ENCODE measurements at regions not wholly inside any gene's neighbourhood (a gene's known extent, or its start where the extent isn't known, plus 50 kb on each side); places are given as distances from the start of the nearest gene placed in this dataset.
"Not testable (repeated sequence)": the region's sequence is repeated elsewhere in the genome, so short reads cannot be mapped to it uniquely, and the experiment has no call there.

GRCh38 chr6:169101036-169101805 lies 152.4 kb downstream of the THBS2 start:
- Mint-ChIP-seq H3K4me1 (ENCODE audit: low read depth, unreplicated experiment) (no peaks in the 10 kb centered on the region), H3K36me3 (ENCODE audit: insufficient read depth, unreplicated experiment) (no peaks in the 10 kb centered on the region), H3K27me3 (ENCODE audit: insufficient read depth, unreplicated experiment) (no peaks in the 10 kb centered on the region), H3K4me3 (ENCODE audit: unreplicated experiment) (no peak overlapping the region), H3K27ac (ENCODE audit: unreplicated experiment) (no peak overlapping the region), H3K9me3 (ENCODE audit: unreplicated experiment) (no peaks in the 10 kb centered on the region)
- Histone ChIP-seq H3K9me3 (no peaks in the 10 kb centered on the region), H3K27me3 (replicated peaks; ENCODE audit: control insufficient read depth, insufficient read depth, low read length) (no peaks in the 10 kb centered on the region; the same call in 1 of the 2 replicates), H3K4me3 (ENCODE audit: low read depth, low read length) (no peak overlapping the region), H3K4me1 (no peaks in the 10 kb centered on the region), H3K36me3 (ENCODE audit: control insufficient read depth, insufficient read depth, low read length) (no peaks in the 10 kb centered on the region)
- POLR2A ChIA-PET, result no interaction called here
- CTCF ChIA-PET, result no interaction called here
- no peak for TF ChIP-seq CTCF (IDR thresholded peaks at IDR 0.05; ENCODE audit: insufficient read depth in 1 of 2, low read depth in 1 of 2, low read length in 1 of 2, severe bottlenecking in 1 of 2, unreplicated experiment in 1 of 2)
- BruUV-seq (replicated peaks), result no TSS peak
- no peak for DNase-seq
- intact Hi-C loops (cut with micrococcal nuclease; ENCODE audit: unreplicated experiment), result no loop called here

- TF ChIP-seq CTCF (IDR thresholded peaks at IDR 0.05; ENCODE audit: insufficient read depth in 1 of 2, low read depth in 1 of 2, low read length in 1 of 2, severe bottlenecking in 1 of 2, unreplicated experiment in 1 of 2), result no peak
- Histone ChIP-seq H3K4me3 (ENCODE audit: low read depth, low read length) (no peak overlapping the region), H3K27me3 (replicated peaks; ENCODE audit: control insufficient read depth, insufficient read depth, low read length) (no peaks in the 10 kb centered on the region; the same call in 1 of the 2 replicates), H3K9me3 (no peaks in the 10 kb centered on the region), H3K4me1 (no peaks in the 10 kb centered on the region), H3K36me3 (ENCODE audit: control insufficient read depth, insufficient read depth, low read length) (no peaks in the 10 kb centered on the region)
- no TSS peak for BruUV-seq (replicated peaks)
- ChIA-PET CTCF (interaction anchor here (0.7 kb wide), 2 partner anchors 202 to 841 kb away, joined by 3 to 4 read pairs; no protein-coding TSS in a partner anchor), POLR2A (no interaction called here)
- H3K4me3 Mint-ChIP-seq (ENCODE audit: unreplicated experiment), result no peak overlapping the region
- no peak for DNase-seq
- H3K27ac Mint-ChIP-seq (ENCODE audit: unreplicated experiment), result no peak overlapping the region
- H3K27me3 Mint-ChIP-seq (ENCODE audit: insufficient read depth, unreplicated experiment), result no peaks in the 10 kb centered on the region
- H3K9me3 Mint-ChIP-seq (ENCODE audit: unreplicated experiment), result no peaks in the 10 kb centered on the region
- no peaks in the 10 kb centered on the region for H3K4me1 Mint-ChIP-seq (ENCODE audit: low read depth, unreplicated experiment)
- intact Hi-C loops (cut with micrococcal nuclease; ENCODE audit: unreplicated experiment), result no loop called here
- no peaks in the 10 kb centered on the region for H3K36me3 Mint-ChIP-seq (ENCODE audit: insufficient read depth, unreplicated experiment)
Observed at GRCh38 chr6:169099411-169100202, 154.0 kb downstream of the THBS2 start.

- POLR2A ChIA-PET; H3K4me3 Mint-ChIP-seq (ENCODE audit: unreplicated experiment); H3K9me3 ChIP-seq; H3K27me3 Mint-ChIP-seq (ENCODE audit: insufficient read depth, unreplicated experiment); H3K36me3 Mint-ChIP-seq (ENCODE audit: insufficient read depth, unreplicated experiment); H3K36me3 ChIP-seq (ENCODE audit: control insufficient read depth, insufficient read depth, low read length); H3K9me3 Mint-ChIP-seq (ENCODE audit: unreplicated experiment); H3K4me3 ChIP-seq (ENCODE audit: low read depth, low read length); intact Hi-C loops (cut with micrococcal nuclease; ENCODE audit: unreplicated experiment); H3K27me3 ChIP-seq (replicated peaks; ENCODE audit: control insufficient read depth, insufficient read depth, low read length); BruUV-seq (replicated peaks); CTCF ChIA-PET; H3K4me1 ChIP-seq; H3K4me1 Mint-ChIP-seq (ENCODE audit: low read depth, unreplicated experiment); H3K27ac Mint-ChIP-seq (ENCODE audit: unreplicated experiment); DNase-seq: not testable (repeated sequence)
Observed at GRCh38 chr6:169098651-169099050, 155.0 kb downstream of the THBS2 start.
